ENCODE measurements at regions not wholly inside any gene's neighbourhood (a gene's known extent, or its start where the extent isn't known, plus 50 kb on each side); places are given as distances from the start of the nearest gene placed in this dataset.
A peak's percentile ranks its signal among the peaks of the same experiment; 100 is the strongest.

DNA sequence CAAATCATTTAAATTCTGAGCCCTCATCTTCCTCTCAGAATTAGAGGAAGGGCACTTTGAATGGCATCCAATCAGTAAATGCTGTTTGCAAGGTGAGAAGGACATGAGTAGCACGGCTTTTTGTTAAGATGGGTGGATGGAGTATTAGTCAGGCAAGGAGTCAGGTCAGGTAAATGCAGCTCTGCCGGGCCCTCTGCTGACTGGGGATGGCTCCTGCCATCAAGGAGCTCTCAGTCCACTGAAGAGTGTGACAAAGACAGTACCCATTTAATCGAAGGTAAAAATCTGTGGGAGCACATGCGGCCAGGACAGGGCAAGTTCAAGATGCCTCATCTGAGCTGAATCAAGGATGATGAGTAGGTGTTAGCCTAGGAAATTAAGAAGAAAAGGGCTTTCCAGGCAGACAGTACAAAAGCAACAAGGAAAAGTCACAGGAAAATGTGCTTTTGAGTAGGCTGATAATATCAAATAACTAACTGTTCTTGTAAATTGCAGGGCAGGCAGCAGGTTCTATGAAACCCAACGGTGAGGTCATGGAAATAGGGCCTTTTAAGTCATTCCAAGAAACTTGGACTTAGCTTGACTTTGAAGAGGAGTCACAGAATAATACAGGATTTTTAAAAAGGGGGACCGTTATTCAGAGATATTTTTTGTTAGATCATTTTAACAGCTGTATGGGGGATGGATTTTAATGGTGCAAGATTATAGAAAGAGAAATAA is 670.5 kb upstream of the ARGLU1 start:
- no peak for ATAC-seq

DNA sequence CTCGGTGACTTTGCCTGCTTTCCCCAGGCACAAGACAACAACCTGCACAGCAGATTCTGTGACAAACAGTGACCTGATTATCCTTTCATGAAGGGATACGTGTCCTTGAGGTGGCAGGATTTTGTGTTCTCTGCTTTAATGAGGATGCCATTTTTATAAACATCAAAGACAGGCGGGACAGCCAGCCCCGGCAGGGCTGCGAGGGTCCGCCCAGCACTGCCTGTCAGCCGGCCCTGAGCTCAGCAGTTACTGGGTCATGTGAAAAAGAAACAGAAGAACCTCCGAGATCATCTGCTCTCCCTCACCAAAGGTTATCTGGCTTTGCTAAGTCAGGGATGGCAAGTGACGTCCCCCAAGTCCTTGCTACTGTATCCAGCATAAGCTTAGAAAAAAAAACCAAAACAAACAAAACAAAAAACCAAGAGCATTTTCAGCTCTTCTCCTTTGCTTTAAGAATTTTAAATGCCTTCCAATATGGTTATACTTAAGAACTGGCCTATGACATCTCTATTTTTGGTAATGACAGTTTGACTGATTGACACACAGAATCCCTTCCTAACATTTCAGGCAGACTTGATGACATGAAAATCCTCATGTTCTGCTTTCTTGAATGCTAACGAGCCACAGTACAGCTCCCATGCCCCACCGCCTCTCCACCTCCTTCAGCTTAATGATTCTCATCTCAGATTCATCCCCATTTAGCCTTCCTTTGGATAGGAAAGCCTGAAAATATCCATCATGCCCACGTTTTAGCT is 666.6 kb upstream of the ARGLU1 start:
- no peak for ATAC-seq

DNA sequence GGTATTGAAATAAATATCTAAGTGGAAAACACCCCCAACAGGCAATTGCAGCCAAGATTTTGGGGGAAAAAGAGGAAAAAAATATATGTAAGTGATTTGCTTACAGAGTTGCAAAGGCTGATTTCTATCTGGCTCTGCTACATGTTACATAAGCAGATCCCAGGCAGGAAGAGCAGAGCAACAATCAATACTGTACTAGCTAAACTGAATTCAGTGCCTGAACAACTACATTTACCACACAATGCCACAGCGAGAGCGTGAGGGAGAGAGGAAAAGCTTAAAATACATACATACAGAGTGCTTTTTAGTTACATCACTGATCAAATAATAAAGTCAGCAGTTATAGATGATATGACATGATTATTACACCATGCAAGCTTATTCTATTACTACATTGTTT is 665.6 kb upstream of the ARGLU1 start:
- no peak for ATAC-seq

DNA sequence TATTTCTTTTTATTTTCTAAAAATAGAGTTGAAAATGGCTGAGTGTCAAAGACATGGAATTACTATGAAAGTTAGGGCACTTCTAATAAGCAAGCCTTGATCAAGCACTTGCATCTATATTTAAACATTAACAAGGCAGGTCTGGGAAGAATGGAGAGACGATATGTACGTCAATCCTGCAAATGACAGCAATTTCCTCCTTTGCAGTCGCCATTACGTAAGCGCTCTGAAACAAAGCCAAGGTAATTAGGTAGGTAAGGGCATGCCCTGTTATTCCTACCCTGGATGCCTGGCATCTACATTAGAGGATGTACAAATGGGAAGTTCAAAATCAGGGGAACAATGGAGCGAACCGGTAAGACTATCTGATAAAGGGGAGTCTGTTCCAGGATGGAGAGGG is 664.0 kb upstream of the ARGLU1 start:
- no peak for ATAC-seq

DNA sequence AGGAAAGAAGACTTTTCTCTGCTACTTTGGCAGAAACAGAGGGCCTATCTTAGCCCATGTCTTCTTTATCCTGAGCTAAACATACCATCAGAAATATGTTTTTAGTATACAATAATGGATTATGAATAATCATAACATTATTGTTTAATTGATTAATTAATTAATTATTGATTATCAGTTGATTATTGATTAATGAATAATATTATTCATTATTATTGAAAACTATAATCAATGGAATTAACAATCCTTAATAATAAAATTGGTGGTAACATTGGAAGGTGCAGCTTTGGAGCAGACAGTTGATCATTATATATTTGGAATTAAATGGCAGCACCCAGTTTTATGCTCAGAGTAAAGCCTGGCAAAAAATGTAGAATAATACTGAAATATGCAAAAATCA is 655.9 kb upstream of the ARGLU1 start:
- ATAC-seq = no peak

DNA sequence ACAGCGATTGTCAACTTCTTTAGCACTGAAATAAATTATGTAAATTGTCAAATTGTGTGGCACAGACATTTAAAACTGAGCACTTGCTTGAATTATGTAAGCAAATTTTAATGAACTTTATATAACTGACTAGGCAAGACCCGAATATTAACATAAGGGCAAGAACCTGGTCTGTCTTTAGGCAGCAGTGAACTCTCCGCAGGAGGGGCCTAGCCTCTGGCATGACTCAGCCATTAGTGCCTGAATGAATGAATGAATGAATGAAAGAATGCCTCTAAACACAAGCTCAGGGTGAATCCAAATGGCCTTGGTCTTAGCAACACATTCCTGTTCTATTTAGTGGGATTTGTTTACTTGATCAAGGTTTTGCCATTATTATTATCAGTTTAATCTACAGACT is 654.7 kb upstream of the ARGLU1 start:
- no peak for ATAC-seq

DNA sequence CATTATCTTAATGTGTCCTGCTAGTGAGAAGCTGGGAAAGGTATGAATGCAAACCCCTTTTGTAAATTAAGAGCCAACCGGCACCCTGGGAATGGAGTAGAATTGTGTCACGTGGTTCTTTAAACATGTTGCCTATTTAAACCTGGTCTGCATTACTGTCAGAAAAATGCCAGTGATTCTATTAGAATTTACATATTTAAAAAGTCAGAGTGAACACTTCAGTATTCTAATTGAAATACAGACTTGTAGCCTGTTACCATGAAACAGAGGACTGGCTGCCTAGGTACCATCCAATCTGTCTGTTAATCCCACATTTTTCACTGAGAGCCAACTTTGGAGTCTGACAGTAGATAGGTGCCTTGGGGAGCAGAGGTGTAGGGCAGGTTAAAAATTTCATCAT is 652.3 kb upstream of the ARGLU1 start:
- ATAC-seq = no peak

DNA sequence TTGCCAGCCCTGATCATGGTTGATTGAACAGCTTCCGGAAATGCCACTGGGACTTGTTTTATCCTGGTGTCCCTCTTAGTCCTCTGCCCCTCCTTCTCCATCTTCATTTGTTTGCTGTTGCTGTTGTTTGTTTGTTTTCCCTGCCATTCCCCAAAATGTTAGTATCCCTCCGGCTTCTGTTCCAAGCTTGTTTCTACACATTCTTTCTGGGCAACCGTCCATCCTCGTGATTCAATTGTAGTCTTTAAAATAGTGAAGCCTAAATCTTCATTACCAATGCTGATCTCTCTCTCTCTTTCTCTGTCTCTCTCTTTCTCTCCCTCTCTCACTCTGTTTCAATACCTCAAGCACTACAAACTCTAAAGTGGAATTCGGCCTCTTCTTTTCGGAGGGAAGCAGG is 649.3 kb upstream of the ARGLU1 start:
- no peak for ATAC-seq

DNA sequence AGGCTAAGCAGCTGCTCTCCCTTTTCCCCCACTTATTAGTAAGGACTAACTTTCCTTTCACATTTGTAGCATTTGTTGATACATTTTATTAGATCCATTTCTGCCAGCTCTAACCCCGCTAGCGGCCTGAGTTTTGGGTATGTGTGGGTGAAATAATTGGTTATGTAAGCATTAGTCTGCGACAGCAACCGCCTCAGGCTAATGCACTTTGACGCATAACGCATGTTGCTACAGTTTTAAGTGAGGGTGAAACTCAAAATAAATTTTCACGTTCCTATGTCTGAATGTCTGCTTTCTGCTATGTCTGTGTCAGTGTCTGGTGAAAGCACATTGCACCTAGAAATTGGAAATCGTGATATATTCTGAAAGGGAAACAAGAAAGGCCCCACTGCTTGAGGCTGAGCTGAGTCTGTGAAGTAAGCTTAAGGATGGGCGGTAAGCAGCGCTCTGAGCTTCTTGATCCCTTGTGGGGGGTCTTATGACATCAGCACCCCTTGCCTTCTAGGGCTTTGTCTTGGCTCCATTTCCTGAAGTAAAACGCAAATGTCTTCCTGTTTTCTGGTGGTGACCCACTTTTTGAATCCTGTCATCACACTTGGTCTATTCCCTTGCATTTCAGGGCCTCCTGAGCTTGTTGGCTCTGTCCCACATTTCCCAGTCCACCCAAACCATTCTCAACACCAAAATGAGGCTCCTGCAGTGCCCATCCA is 648.3 kb upstream of the ARGLU1 start:
- ATAC-seq = no peak

DNA sequence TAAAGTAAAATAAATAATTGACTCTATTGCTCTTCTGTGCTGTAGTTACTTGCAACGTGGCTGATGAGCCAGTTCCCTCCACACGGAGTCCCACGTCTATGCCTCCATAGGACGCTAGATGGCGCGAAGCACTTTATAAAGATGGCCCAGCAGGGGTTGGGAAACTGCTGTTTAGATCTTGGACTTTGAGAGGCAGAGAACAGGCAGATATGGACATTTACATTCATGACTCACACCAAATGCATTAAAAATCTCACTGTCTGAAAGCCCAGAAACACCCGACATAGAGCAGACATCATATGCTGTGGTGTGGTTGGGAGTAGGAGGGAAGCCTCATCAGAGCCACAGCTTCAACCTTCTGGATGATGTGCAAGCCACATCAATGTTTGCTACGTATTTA is 643.1 kb upstream of the ARGLU1 start:
- peak; percentile 82 for ATAC-seq

DNA sequence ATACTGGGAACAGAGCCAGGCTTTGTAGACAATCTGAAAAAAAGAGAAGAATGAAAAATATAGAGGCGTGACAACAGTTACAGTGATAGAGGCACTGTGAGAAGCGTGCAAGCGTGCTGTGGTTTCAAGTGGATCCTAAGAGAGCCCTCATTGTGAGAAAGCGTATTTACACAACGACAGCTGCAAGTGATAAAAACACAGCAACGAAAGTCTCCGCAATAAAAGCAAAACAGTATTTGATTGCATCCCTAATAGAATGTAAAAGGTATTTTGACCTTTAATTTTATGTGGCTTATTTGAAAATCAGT is 642.7 kb upstream of the ARGLU1 start:
- no peak for ATAC-seq

DNA sequence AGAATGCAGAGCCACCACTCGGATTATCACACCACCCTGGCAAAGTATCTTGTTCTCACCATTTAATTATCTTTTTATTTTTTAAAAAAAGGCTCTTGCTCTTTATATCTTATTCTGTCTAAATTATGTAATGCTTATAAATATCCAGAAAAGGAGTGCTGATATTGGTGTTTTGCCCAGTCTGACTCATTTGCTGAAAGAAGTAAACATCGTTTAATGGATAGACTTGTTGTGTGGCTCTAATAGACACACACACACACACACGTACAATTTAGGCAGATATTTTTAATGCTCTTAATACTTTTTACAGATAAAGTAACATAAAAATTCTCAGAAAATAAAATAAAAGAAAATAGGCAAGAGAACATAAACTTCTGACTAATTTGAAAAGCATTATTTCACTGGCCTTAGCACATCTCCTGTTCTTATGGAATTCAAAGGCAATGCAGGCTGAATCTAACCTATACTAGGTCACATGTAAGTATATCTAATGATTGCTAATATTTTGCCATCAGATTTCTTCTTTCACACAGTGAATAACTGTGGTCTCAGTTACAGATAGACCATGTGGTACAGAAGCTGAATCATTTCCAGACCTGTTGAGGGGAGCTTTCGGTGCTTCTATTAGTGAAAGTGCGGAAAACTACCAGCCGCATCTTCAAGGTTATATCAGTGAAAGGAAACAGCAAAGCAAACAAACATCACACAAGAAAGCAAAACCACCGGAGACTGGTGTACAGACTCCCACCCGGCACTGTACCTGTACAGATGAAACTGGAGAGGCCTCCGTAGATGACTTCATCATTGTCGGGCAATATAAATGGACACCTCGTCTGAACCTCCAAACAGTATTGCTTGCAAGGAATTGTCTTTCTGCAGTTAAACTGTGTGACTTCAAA is 642.1 kb upstream of the ARGLU1 start:
- no peak for ATAC-seq

DNA sequence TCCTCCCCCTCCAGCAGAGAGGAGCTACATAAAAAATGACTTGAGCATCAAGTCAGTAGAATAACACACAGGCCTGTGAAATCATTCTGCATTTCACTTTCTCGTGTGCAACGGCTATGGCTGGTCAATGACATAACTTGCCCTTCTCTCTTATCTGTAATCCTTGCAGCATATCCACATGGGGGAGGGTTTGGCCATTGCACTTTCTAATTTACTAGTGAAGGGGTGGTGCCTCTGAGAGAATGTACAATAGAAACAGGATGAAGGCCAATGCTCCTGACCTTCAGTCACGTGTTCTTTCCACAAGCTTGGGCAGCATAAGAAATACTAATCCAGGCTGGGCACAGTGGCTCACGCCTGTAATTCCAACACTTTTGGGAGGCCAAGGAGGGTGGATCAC is 641.0 kb upstream of the ARGLU1 start:
- ATAC-seq = no peak

DNA sequence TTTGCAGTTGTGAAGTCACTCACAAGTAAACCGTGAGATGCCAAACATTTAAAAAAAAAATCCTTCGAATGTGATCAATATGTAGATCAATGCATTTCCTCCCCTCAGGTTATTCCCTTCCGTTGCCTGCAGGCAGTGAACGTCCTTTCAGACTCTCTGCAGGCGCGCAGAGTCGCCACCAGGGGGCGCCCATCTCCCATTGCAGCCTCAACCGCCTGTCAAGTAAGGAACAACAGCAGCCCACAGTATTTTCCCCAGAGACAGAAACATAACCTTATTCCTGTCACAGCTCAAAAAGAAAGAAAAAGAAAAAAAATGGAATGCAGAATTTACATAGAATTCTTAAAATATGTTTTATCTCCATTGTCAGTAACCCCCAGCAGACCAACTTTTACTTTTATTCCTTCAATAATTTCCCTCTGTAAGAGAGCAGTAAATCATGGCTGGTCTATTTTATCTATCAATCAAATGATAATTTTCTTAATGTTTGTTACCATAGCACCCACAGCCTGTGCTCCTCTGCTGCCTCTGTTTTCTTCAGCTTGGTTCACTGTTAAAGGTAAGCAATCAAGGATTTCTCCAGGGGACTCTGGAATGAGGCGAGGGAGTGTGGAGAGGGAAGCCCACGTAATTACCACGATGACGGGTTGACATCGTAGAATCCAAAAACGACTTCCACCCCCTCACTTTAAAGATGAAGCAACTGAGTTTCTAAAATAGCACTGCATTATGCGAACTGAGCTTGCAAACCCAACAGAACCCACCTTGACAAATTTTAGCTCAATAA is 637.6 kb upstream of the ARGLU1 start:
- ATAC-seq = peak; percentile 74

DNA sequence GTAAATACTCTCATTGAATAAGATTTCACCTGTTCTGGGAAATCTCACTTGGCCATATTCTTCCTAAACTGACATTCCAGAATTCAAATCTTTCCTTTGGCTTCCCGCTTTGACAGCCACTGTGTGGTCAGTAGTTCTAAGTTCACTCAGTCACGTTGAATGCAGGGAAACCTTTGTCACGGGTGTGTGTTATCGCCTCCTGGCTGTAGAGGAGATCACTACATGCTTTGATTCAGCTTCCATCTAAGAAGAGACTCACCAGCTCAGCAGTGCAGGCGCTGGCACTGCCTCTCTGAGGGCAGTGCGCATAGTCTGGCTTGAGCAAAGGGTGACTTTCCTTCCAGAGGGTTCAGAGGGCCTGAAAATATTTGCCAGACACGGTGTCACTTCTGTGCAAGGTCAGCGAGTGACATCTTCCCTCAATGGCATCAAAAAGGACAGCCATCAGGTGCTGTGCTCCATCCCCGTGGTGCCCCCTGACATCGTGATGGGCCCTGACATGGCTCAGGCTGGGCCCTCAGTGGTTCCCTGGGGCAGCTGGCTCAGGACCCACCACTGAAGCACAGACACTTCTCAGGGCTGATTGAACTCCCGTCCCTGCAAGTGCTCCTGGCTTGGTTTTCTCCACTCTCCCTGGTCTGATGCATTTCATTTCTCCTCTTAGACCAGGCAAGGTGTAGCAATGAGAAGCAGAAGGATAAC is 635.4 kb upstream of the ARGLU1 start:
- ATAC-seq = peak; percentile 34

DNA sequence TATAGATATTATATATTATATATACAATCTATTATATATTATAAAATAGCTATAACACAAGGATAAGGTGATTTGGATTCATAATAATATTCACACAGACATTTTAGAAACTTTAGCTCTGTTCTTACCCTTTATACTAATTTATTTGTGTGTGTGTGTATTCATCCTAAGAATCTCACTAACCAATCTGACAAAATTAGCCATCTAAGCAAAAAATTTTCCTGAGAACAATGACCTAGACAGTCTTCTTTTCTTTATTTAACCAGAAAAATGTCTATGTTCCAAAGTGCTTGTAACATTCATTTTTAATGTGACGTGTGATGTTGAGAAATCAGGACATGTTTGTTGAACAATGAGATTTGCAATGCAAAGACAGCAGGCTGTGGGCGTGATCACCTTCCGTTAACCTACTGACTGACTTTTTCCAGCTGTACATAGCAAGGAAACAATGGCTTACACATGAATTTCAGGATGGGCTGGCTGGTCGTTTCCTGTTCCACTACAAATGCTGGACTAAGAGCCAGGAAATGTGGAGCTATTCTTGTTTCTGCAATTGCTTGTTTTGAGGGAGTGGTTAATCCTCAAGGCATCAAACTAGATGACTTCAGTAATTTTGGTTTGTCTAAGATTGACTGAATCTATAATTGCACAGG is 634.6 kb upstream of the ARGLU1 start:
- peak; percentile 74 for ATAC-seq

DNA sequence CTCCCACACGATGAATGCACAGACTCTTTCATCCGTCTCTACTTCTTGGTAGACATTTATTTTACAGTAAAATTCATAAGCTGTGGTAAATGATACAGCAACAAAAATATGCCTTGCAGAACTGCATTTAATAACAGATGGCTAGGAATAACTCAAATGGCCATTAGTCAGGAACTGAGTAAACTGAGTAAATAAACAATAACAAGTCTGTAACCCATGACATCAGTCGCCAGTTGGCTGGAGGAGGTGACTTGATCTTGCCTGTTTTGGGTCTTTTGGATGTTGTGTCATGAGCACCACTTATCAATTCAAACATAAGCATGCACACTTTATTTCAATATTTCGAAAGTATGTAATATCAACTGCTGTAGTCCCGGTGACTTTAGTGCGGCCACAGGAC is 632.6 kb upstream of the ARGLU1 start:
- ATAC-seq = no peak

DNA sequence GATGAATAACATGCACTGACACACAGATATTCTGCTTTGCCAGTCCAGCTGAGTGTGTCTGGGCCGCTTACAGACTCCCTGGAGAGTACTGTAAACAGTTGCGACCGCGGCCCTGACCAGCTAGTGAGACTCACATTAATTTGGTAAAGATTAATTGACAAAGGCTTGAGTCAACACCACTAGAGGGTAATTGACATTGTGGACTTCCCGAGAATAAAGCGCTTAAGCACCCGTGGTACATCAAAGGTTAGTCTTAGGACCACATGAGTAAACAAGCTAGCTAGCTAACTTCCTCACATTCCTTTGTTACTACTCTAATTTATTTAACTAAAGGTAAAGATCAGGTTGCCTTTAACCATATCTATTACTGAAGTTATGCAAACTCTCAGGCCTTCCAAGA is 624.4 kb upstream of the ARGLU1 start:
- ATAC-seq = no peak

DNA sequence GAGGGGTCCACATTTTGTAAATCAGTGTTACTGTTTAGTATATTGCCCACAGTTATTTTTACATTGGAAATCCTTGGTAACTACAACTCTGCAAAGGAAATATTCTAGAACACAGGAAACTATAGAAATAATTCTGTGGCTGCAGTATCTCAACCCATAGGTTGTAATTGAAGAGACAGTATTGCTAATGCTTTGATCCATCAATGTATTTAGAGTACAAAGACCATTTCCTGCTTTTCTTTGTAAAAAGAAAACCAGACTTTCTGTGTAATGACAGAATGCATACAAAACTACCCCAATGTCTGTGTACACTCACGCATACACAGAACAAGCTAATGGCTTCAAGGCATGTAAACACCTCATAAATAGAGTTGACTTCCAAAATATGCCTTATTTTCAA is 622.1 kb upstream of the ARGLU1 start:
- no peak for ATAC-seq

DNA sequence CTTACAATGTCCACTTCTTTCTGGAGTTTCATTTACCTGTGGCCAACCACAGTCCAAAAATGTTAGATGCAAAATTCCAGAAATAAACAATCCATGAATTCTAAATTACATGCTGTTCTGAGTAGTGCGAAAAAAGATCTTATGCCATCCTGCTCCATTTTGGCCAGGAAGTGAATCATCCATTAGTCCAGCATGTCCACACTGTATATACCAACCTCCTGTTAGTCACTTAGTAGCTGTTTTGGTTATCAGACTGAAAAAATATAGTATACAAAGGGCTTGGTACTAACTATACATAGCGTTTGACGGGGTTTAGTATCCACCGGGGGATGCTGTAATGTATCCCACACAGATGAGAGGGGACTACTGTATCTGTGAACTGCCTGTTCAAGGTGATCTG is 618.0 kb upstream of the ARGLU1 start:
- ATAC-seq = no peak

All from esophagus mucosa (tissue), 1 donor.